Right ventricle myocardium inferior (tissue), 1 donor: ENCODE measurements at regions not wholly inside any gene's neighbourhood (a gene's known extent, or its start where the extent isn't known, plus 50 kb on each side); places are given as distances from the start of the nearest gene placed in this dataset.
"Not testable (repeated sequence)": the region's sequence is repeated elsewhere in the genome, so short reads cannot be mapped to it uniquely, and the experiment has no call there.

Source experiments
- ATAC-seq: fragments of 200-7000 bp; cut with Tn5 transposase; one replicate; pipeline ENCODE4 v1.9.1; 2020; ENCODE audit warnings: mild to moderate bottlenecking, moderate library complexity
- DNase-seq: peaks from one replicate; pipeline ENCODE4 v3.0.0; 2021; ENCODE audit errors: missing footprints
- intact Hi-C: fragments of 100-400 bp; cut with DNase I; formaldehyde crosslinking; loops from one replicate; pipeline ENCODE4 v1.11.0; 2022
- donor health status: DM: no; HTN: yes; CAD: no; lungs with severe emphysema.

DNA sequence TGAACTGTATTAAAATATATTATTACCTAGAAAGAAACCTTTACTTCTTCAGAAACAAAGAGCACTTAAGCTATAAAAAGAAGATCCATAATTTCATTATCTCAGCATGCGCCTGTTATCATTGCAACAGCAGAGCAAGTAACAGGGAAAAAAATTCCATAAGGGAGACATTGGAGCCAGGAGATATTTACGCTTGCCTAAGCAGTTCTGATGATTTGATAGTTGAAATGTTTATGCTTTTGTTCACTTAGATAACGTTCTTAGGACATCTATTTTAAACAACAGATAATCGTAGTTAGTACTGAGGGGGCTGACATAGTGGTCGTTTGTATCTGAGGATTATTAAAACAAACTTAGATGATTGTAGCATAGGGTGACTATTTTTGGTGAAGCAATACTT is 252.5 kb downstream of the NNT start:
- no peak for DNase-seq
- ATAC-seq: no peak
- intact Hi-C loops: no loop called here

DNA sequence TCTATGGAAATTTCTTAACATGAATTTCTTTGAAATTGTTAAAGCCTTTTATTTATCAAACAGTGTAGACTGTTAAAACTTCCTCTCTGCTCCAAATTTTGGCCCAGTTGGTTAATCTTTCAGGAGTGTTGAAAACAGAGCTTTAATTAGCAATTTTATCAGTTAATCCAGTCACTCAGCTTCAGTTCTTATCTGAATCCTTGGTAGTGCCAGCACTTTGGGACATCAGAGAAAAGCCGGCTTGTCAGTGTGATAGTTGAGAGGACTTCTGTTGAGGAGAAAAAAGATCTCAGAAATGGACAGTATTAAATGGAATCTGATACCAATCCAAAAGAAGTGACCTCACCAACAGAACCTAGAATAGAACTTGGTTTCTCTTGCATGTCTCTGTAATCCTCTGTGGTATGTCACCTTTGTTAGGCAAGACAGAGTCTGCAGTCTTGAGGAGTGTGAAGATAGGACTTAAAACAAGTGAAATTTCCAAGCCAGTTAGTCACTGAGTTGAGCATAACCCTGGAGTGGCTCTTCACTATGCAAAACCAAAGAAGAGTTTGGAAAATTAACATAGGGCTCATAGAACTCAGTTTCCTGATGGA is 251.8 kb downstream of the NNT start:
- ATAC-seq (peak; percentile 71), DNase-seq (no peak)
- intact Hi-C loops: no loop called here

DNA sequence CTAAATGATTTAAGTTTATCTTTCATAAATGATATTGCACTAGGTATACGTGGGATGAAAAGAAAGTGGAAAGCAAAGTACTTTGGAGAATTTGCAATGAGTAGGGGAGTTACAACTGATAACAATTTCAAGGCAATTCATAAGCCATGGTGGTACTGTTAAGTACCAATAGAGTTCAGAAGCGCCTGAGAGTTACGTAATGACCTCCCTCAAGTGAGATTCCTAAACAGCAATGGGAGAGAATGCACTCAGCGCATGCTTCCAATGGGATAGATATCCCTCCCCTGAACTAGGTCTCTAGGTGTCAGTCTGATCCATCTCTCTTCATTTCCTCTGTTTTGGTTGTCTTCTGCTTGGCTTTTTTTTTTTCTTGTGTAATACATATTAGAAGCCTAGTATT is 249.3 kb downstream of the NNT start:
- DNase-seq: no peak
- no peak for ATAC-seq
- intact Hi-C loops: no loop called here

DNA sequence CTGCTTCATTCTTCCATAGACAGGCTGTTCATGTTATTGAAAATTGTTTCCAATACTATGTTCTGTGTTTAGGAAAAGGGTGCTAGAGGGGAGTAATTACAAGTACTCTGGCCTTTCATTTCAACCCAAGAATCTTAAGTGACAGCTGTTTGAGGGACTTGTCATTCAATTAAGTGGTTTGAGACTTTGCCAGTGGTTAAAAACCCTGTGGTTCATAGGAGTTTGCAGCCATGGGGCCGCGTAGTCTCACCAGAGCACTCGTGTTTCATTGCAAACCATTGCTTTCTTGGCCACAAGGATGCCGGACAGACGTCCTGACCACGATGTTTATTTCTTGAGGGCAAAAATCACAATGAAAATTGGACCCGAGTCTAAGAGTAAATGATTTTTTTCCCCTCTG is 248.8 kb downstream of the NNT start:
- ATAC-seq (no peak), DNase-seq (no peak)
- intact Hi-C loops: no loop called here

DNA sequence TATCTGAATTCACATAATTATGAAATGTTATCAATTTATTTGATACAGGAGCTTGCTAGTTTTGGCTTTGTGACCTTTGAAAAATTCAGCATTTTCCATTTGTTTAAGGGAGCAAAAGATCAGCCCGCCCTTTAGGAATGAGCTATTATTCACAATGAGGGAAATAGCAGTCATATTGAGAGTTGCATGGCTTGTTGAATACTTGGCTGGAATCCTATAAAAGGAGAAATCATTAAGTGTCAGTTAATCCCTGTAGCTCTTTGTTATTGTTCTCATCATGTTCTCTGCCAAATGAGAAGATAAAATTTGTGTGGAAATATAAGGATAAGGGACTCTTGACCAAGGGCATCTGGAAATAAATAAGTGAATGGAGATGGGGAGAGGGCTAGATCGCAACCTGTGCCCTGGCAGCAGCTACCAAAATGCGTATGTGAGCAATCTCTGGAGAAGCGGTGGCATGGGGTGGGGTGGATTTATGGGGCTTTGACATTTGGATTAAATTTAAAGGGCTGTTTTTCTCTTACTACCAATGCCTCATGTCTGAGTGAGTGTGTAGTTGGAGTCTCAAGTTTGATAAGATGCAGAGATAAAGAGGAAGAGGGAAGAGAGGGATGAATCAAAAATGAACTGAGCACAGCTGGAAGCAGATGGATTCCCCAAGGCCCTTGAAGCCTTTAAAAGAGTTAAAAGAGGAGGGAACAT is 237.6 kb downstream of the NNT start:
- ATAC-seq: peak; percentile 78
- DNase-seq: no peak
- intact Hi-C loops: no loop called here

DNA sequence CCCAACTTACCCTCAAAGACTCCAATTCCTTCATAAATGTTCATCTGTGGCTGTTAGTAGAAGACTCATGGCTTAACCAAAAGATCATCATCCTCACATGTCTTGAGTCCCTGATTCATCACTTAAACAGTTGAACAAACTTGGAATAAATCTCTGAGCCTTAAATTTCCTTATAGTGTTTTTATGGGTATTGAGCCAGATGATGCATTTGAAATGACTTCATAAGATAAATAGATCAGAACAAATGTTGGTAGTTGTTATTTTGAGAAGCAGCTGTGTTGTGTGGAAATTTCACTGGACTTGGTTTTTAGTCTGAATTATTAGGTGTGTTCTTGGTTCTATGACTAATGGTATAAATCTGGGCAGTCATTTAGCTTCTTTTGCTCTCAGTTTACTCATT is 236.2 kb downstream of the NNT start:
- intact Hi-C loops: no loop called here
- ATAC-seq (no peak), DNase-seq (no peak)

DNA sequence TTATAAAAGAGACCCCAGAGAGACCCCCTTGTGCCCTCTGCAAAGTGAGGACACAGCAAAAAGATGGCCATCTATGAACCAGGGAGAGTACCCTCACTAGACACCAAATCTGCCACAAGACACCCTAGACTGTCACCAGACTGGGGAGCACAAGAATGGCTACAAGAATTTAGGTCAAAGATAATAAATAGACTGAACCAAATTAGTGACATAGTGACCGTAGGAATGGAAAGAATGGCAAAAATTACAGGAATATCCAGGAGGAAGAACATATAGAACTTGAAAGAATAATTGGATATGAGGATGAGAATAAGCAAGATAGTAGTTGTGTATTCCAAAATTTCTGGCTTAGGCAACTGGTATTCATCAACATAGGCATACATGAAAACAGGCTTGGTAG is 235.0 kb downstream of the NNT start:
- ATAC-seq: no peak

DNA sequence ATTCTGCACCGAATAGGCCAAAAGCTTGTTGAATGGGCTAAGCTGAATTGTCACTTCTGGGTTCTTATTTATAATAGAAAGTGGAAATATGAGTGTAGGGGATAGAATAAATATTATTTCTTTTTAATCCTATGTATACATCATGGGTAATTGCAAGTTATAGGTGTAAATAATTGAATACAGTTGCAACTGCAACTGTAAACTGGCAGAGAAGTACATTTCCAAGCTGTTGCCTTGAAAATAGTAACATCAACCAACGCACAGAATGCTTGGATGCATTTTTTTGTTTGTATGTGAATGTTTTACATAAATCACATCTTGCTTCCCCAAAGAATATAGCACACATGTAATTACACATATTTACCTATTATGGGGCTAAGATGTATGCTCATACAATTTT is 234.1 kb downstream of the NNT start:
- ATAC-seq: no peak
- intact Hi-C loops: no loop called here
- no peak for DNase-seq

More for the DNA sequence above, 235.0 kb downstream of the NNT start:
- no peak for DNase-seq
- intact Hi-C loops: no loop called here

DNA sequence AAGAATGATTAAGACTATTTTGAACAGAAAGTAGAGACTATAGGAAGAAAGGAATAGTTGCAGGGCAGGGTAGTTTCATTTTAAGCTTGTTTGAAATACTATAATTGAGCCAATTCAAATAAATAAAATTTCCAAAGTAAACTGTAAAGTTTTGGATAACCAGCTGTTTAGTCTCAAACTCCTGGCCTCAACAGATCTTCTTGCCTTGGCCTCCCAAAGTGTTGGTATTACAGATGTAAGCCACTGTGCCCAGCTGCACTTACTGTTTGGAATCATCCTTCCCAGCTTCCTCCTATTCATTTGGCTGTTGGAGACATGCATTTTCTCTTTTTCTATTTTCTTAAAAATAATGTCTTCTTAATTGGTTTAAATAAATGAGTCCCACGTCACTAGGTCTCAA is 231.0 kb downstream of the NNT start:
- intact Hi-C loops: no loop called here
- DNase-seq: no peak
- ATAC-seq: no peak

DNA sequence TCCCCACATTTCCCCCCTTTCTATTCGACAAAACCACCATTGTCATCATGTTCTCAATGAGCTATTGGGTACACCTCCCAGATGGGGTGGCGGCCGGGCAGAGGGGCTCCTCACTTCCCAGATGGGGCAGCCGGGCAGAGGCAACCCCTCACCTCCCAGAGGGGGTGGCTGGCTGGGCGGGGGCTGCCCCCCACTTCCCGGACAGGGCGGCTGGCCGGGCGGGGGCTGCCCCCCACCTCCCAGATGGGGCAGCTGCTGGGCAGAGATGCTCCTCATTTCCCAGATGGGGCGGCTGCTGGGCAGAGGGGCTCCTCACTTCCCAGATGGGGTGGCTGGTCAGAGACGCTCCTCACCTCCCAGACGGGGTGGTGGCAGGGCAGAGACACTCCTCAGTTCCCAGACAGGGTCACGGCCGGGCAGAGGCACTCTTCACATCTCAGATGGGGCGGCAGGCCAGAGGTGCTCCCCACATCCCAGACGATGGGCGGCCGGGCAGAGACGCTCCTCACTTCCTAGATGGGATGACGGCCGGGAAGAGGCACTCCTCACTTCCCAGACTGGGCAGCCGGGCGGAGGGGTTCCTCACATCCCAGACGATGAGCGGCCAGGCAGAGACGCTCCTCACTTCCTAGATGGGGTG is 221.5 kb downstream of the NNT start:
- DNase-seq, ATAC-seq, intact Hi-C loops: not testable (repeated sequence)

DNA sequence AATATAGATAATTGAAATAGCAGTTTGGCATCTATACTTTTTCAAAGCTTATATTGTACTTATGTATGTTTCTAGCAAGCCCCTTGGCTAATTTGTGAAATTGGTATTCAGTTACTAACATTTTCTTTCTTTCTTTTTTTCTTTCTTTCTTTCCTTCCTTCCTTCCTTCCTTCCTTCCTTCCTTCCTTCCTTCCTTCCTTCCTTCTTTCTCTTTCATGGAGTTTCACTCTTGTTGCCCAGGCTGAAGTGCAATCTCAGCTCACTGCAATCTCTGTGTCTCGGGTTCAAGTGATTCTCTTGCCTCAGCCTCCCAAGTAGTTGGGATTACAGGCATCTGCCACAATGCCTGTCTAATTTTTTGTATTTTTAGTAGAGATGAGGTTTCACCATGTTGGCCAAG is 215.4 kb downstream of the NNT start:
- intact Hi-C loops, DNase-seq, ATAC-seq: not testable (repeated sequence)

DNA sequence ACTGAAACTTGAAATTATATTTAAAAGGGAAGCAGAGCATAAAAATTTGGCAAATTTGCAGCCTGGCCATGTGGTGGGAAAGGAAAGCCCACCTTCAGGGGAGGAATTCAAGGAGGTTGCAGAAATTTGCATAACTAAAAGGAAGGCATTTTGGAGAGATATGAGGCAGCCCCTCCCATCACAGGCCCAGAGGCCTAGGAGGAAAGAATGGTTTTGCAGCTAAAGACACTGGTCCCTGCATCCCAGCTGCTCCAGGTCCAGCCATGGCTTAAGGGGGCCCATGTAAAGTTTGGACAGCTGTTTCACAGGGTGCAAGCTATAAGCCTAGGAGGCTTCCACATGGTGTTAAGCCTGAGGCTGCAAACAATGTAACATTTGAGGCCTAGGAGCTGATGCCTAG is 212.5 kb downstream of the NNT start:
- no peak for DNase-seq
- no peak for ATAC-seq
- intact Hi-C loops: no loop called here

DNA sequence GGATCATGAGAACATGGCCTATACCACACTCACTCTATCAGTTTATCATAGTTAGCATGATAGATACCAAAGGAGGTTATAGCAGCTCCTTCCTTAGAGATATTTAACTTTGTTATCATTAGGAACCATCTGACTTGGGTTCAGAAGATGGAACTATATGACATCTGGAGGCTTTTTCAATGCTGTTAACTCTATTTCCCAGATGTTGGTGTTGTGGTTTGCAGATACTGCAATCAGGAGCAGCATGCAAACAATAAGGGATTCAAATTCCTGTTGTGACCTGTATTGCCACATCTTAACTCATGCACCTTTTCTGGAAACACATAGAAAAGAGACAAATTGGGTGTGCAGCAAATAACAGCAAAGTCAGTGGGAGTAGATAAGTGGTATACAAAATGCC is 201.7 kb downstream of the NNT start:
- DNase-seq: no peak
- intact Hi-C loops: no loop called here
- no peak for ATAC-seq

DNA sequence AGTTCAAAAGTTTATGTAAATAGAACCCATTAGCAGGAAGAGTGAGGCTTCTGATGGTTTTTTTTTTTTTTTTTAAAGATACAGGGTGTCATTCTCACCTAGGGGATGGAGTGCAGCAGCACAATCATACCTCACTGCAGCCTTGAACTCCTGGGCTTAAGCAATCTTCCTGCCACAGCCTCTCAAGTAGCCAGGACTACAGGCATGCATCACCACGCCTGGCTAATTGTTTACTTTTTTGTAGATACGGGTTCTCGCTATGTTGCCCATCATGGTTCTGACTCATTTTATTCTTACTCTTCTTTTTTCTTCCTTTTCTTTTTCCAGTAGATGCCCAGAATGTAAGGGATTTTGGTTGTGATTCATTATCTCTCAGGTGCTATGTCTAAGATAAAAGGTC is 201.1 kb downstream of the NNT start:
- intact Hi-C loops: no loop called here
- ATAC-seq (no peak), DNase-seq (no peak)

DNA sequence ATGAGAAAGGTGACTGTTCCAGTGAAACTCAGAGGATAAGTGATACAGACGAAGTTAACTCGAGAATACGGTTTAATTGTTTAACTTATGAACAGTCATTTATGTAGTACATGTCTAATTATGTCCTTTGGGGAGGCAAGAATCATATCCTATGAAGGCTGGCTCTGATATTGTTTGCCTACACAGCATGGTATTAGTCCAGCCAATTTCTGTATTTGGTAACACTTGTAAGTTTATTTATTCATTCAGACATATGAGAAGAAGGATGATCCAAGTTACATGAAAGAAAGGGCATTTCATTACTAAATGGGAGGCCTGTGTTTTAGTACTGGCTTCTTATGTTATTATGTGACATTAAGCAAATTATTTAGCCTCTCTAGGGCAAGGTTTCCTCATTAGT is 199.7 kb downstream of the NNT start:
- no peak for ATAC-seq
- intact Hi-C loops: no loop called here
- DNase-seq: no peak

DNA sequence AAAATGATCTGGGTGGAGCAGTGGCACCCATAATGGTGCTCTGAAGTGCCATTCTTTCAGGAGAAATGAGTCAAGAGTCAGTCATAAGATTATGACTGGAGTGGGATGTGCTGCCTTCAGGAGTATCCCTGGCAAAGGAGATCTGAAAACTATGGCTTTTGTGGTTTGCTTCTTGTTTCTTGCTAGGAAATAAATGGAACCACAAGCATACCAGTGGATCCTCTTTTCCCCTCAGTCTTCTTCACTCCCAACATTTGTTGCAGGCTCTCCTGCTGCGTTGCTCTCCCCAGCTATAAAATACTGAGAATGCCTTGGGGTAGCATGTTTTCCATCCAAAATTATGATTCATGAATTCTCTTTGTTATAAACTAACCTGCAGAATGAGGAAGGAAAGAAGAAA is 199.1 kb downstream of the NNT start:
- DNase-seq (no peak), ATAC-seq (no peak)
- intact Hi-C loops: no loop called here

DNA sequence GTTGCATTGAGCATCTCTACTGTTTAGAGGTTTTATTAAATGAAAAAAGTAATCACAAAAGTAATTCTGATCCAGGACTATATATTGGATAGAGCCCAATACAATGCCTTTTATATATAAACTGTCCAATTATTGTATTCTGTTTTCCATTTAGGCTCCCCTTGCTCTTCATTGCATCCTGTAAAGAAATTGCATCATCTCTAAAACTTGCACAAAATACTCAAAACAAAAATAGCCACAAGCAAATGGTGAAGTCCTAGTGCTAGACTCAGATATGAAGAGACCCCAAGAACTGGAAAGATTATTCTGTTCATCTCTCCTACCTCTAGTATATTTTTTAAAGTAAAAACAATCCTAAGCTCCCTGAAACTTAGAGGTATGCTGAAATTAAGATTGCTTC is 195.8 kb downstream of the NNT start:
- ATAC-seq (no peak), DNase-seq (no peak)
- intact Hi-C loops: no loop called here

DNA sequence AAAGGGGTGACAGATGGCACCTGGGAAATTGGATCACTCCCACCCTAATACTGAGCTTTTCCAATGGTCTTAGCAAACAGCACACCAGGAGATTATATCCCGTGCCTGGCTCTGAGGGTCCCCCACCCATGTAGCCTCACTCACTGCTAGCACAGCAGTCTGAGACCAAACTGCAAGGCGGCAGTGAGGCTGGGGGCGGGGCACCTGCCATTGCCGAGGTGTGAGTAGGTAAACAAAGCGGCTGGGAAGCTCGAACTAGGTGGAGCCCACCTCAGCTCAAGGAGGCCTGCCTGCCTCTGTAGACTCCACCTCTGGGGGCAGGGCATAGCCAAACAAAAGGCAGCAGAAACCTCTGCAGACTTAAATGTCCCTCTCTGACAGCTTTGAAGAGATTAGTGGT is 188.9 kb downstream of the NNT start:
- ATAC-seq, intact Hi-C loops, DNase-seq: not testable (repeated sequence)

DNA sequence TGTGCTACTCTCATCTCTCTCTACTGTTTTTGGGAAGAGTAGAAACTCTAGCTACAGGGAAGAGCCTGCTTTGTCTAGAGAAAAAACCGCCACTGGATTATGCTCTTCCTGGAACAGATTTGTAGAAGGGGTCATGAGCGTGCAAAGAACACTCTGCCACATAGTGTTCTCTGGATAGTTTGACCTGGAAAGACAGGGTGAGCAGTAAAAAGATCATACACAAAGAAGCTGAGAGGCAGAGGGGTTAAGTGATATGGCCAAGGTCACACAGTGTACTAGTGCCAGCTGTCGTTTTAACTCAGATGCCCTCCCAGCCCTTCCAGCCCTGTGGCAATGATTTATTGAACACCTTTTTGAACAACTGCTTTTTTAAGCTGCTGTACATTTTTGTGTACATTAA is 182.2 kb downstream of the NNT start:
- intact Hi-C loops: no loop called here
- peak; percentile 80 for ATAC-seq

DNA sequence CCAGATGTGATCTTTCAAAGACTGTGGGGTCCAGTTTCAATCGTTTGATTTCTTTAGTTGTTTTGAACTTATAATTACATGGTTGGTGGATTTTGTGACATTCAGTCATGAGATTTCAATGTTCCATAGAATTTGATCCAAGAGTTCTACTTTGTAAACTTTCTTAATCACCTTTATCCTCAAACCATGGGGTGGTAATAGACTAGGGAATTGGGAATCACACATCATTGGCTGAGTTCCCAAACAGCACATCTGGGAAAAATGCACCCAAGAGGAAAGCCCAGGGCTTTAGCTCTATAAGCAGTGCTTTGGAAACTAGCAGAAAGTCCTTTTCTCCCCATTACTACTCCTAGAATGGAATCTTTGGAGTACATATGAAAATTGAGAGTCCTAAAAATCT is 177.6 kb downstream of the NNT start:
- DNase-seq: no peak
- intact Hi-C loops: no loop called here
- ATAC-seq: no peak

More for the DNA sequence above, 182.2 kb downstream of the NNT start:
- DNase-seq: no peak
